H1 (cell line): ENCODE measurements at regions not wholly inside any gene's neighbourhood (a gene's known extent, or its start where the extent isn't known, plus 50 kb on each side); places are given as distances from the start of the nearest gene placed in this dataset.

Source experiments
- CTCF ChIA-PET: fragments of 300-600 bp; sonication (Branson Sonifier 250); formaldehyde crosslinking; loops from one replicate; lab custom pipeline; 2021; ENCODE audit not compliant: partially characterized antibody; lab: Charles Lee
- POLR2A ChIA-PET: fragments of 300-600 bp; sonication (Branson Sonifier 250); formaldehyde crosslinking; loops from one replicate; lab custom pipeline; 2021; ENCODE audit warnings: inconsistent platforms; ENCODE audit not compliant: partially characterized antibody; lab: Charles Lee
- DNase-seq, 2 experiments: peaks; one replicate each; pipeline versions ENCODE4 v3.0.0 to v3.0.0-alpha.2; 2010 to 2022; ENCODE audit warnings: low spot score in 2 of 2, low read depth in 1 of 2, mixed read lengths in 1 of 2
- FAIRE-seq: peaks from 2 replicates; lab custom pipeline; 2011; peaks lifted over from hg19 to GRCh38; lab: Jason Lieb, UNC
- H2AFZ ChIP-seq: 2 replicates; pipeline ENCODE4 v1.8.1; 2012; ENCODE audit warnings: low read length, inconsistent platforms
- H2AK5ac ChIP-seq: 2 replicates; pipeline ENCODE4 v1.6.1; 2013; ENCODE audit warnings: low read depth, low read length
- H2BK120ac ChIP-seq: replicated peaks from 2 replicates; pipeline ENCODE3; 2013; ENCODE audit warnings: low read depth, low read length, inconsistent platforms
- H2BK12ac ChIP-seq: 2 replicates; pipeline ENCODE4 v1.6.1; 2013; ENCODE audit warnings: low read depth, low read length
- H2BK15ac ChIP-seq: 2 replicates; pipeline ENCODE4 v1.6.1; 2013; ENCODE audit warnings: low read length
- H2BK20ac ChIP-seq: 2 replicates; pipeline ENCODE4 v1.6.1; 2013; ENCODE audit warnings: low read length
- H2BK5ac ChIP-seq: 2 replicates; pipeline ENCODE4 v1.6.1; 2013; ENCODE audit warnings: low read depth, low read length
- H3K14ac ChIP-seq: 2 replicates; pipeline ENCODE4 v1.6.1; 2013; ENCODE audit warnings: inconsistent platforms; ENCODE audit not compliant: insufficient read length
- H3K18ac ChIP-seq: 2 replicates; pipeline ENCODE4 v1.6.1; 2013; ENCODE audit warnings: low read length; ENCODE audit errors: extremely low read depth
- H3K23ac ChIP-seq: 2 replicates; pipeline ENCODE4 v1.6.1; 2013; ENCODE audit warnings: inconsistent platforms; ENCODE audit not compliant: insufficient read length
- H3K23me2 ChIP-seq: 2 replicates; pipeline ENCODE4 v1.6.1; 2013; ENCODE audit warnings: low read depth, low read length
- H3K27ac ChIP-seq: 2 replicates; pipeline ENCODE4 v1.6.1; 2011; ENCODE audit warnings: low read depth, low read length, inconsistent platforms
- H3K27me3 ChIP-seq, 4 experiments: replicated peaks in 1 of 4; 1 replicate in 1 of 4; 2 replicates in 3 of 4; pipeline versions ENCODE4 v1.6.1 to v1.8.1; 2011 to 2013; ENCODE audit warnings: low read length in 3 of 4, mild to moderate bottlenecking in 3 of 4, inconsistent platforms in 2 of 4, mixed read lengths in 2 of 4, moderate library complexity in 1 of 4; ENCODE audit not compliant: control insufficient read depth in 3 of 4, insufficient read depth in 3 of 4; ENCODE audit errors: extremely low read depth in 1 of 4
- H3K36me3 ChIP-seq, 4 experiments: 2 replicates each; pipeline versions ENCODE4 v1.6.1 to v1.8.1; 2011 to 2013; ENCODE audit warnings: mild to moderate bottlenecking in 4 of 4, low read length in 3 of 4, moderate library complexity in 2 of 4, control low read depth in 1 of 4, inconsistent platforms in 1 of 4; ENCODE audit not compliant: insufficient read depth in 4 of 4, control insufficient read depth in 2 of 4
- H3K4ac ChIP-seq: replicated peaks from 2 replicates; pipeline ENCODE3; 2013; ENCODE audit warnings: low read length, low read depth, mixed read lengths, inconsistent platforms; ENCODE audit not compliant: insufficient read length
- H3K4me1 ChIP-seq, 4 experiments: replicated peaks in 1 of 4; 1 replicate in 1 of 4; 2 replicates in 3 of 4; pipeline versions ENCODE4 v1.6.1 to v1.8.1; 2011 to 2013; ENCODE audit warnings: low read length in 3 of 4, inconsistent platforms in 2 of 4, mixed read lengths in 1 of 4; ENCODE audit not compliant: insufficient read depth in 4 of 4, control insufficient read depth in 3 of 4
- H3K4me2 ChIP-seq, 2 experiments: 2 replicates each; pipeline versions ENCODE4 v1.6.1 to v1.8.1; 2011 to 2013; ENCODE audit warnings: low read depth in 2 of 2, low read length in 2 of 2, control low read depth in 1 of 2, inconsistent platforms in 1 of 2, mild to moderate bottlenecking in 1 of 2; ENCODE audit not compliant: insufficient read depth in 1 of 2
- H3K4me3 ChIP-seq, 4 experiments: fragments of 200-600, 300-600 bp in 1 of 4; sonication (generic), shearing (Covaris generic), sonication (Bioruptor Twin) in 1 of 4; 2 replicates each; pipeline versions ENCODE4 v1.5.1 to v1.8.1; 2011 to 2016; ENCODE audit warnings: low read length in 4 of 4, low read depth in 3 of 4, control low read depth in 2 of 4, inconsistent platforms in 2 of 4, mild to moderate bottlenecking in 2 of 4, mixed read lengths in 1 of 4, moderate library complexity in 1 of 4; ENCODE audit not compliant: insufficient read depth in 2 of 4; ENCODE audit errors: extremely low read depth in 1 of 4
- H3K56ac ChIP-seq: replicated peaks from 2 replicates; pipeline ENCODE3; 2013; ENCODE audit warnings: low read depth, mild to moderate bottlenecking, mixed read lengths, low read length, inconsistent platforms; ENCODE audit not compliant: insufficient read length
- H3K79me1 ChIP-seq: 2 replicates; pipeline ENCODE4 v1.6.1; 2013; ENCODE audit warnings: low read depth, low read length, control low read depth
- H3K79me2 ChIP-seq, 2 experiments: 2 replicates each; pipeline versions ENCODE4 v1.6.1 to v1.8.1; 2012 to 2013; ENCODE audit warnings: low read length in 2 of 2, mild to moderate bottlenecking in 2 of 2, inconsistent platforms in 1 of 2; ENCODE audit not compliant: insufficient read depth in 2 of 2, control insufficient read depth in 1 of 2
- H3K9ac ChIP-seq, 4 experiments: replicated peaks in 1 of 4; 1 replicate in 1 of 4; 2 replicates in 3 of 4; pipeline versions ENCODE4 v1.6.1 to v1.8.1; 2011 to 2013; ENCODE audit warnings: low read depth in 3 of 4, low read length in 3 of 4, control low read depth in 2 of 4, mild to moderate bottlenecking in 2 of 4, moderate library complexity in 2 of 4, inconsistent platforms in 1 of 4; ENCODE audit errors: extremely low read depth in 1 of 4
- H3K9me3 ChIP-seq, 2 experiments: 2 replicates each; pipeline versions ENCODE4 v1.6.1 to v1.8.1; 2012 to 2013; ENCODE audit warnings: mild to moderate bottlenecking in 2 of 2, moderate library complexity in 2 of 2, control low read depth in 1 of 2, inconsistent platforms in 1 of 2, low read depth in 1 of 2, low read length in 1 of 2, mixed read lengths in 1 of 2; ENCODE audit not compliant: insufficient read depth in 2 of 2
- H4K20me1 ChIP-seq, 2 experiments: replicated peaks in 1 of 2; 2 replicates each; pipeline versions ENCODE3 to v1.8.1; 2011 to 2013; ENCODE audit warnings: inconsistent platforms in 2 of 2, low read length in 2 of 2, mild to moderate bottlenecking in 1 of 2; ENCODE audit not compliant: insufficient read depth in 2 of 2, control insufficient read depth in 1 of 2
- H4K5ac ChIP-seq: 2 replicates; pipeline ENCODE4 v1.6.1; 2013; ENCODE audit warnings: low read length, low read depth, mixed read lengths, inconsistent platforms; ENCODE audit not compliant: insufficient read length
- H4K8ac ChIP-seq: 2 replicates; pipeline ENCODE4 v1.8.0; 2013; ENCODE audit warnings: mild to moderate bottlenecking, moderate library complexity, low read length, inconsistent platforms; ENCODE audit not compliant: insufficient read depth; ENCODE audit errors: extremely low read depth
- H4K91ac ChIP-seq: replicated peaks from 2 replicates; pipeline ENCODE3; 2013; ENCODE audit warnings: low read length, mixed read lengths, inconsistent platforms; ENCODE audit not compliant: insufficient read length
- CHD2 ChIP-seq: IDR thresholded peaks from 2 replicates; pipeline ENCODE4 v1.6.1; 2012; ENCODE audit warnings: low read length, improper control_type of control experiment
- CTBP2 ChIP-seq: IDR thresholded peaks from 2 replicates; pipeline ENCODE4 v1.7.0; 2011; ENCODE audit warnings: borderline replicate concordance, mild to moderate bottlenecking, moderate library complexity, mixed read lengths, low read length; ENCODE audit not compliant: insufficient read depth, insufficient read length
- E2F6 ChIP-seq: IDR thresholded peaks from 2 replicates; pipeline ENCODE4 v1.6.1; 2012; ENCODE audit warnings: inconsistent platforms
- EP300 ChIP-seq, 2 experiments: IDR thresholded peaks; 1 replicate in 1 of 2; 2 replicates in 1 of 2; pipeline ENCODE4 v1.6.1; 2011 to 2012; ENCODE audit warnings: low read depth in 2 of 2, low read length in 2 of 2, mild to moderate bottlenecking in 2 of 2, borderline replicate concordance in 1 of 2, inconsistent platforms in 1 of 2, moderate library complexity in 1 of 2
- GTF2F1 ChIP-seq: IDR thresholded peaks from 2 replicates; pipeline ENCODE4 v1.6.1; 2012; ENCODE audit warnings: low read depth, low read length, improper control_type of control experiment, borderline replicate concordance
- JUND ChIP-seq: IDR thresholded peaks from 2 replicates; pipeline ENCODE4 v1.6.1; 2011; ENCODE audit warnings: mild to moderate bottlenecking, improper control_type of control experiment, low read length
- NANOG ChIP-seq: IDR thresholded peaks from 2 replicates; pipeline ENCODE4 v1.6.1; 2011; ENCODE audit warnings: low read length, low read depth, mild to moderate bottlenecking, inconsistent platforms; ENCODE audit not compliant: insufficient read depth, poor library complexity, severe bottlenecking
- PHF8 ChIP-seq: fragments of 200-600 bp; sonication (generic); conservative IDR thresholded peaks from 2 replicates; pipeline ENCODE4 v1.7.1; 2012; ENCODE audit warnings: low read depth, mild to moderate bottlenecking, inconsistent platforms, low read length, moderate library complexity
- POLR2A ChIP-seq, 2 experiments: IDR thresholded peaks; 1 replicate in 1 of 2; 2 replicates in 1 of 2; pipeline ENCODE4 v1.6.1; 2011; ENCODE audit warnings: low read depth in 2 of 2, low read length in 2 of 2, mild to moderate bottlenecking in 2 of 2; ENCODE audit errors: control extremely low read depth in 1 of 2
- SP1 ChIP-seq: IDR thresholded peaks from 2 replicates; pipeline ENCODE4 v1.6.1; 2011; ENCODE audit warnings: low read depth, low read length
- TEAD4 ChIP-seq: IDR thresholded peaks from 2 replicates; pipeline ENCODE4 v1.6.1; 2012; ENCODE audit warnings: low read depth, low read length, inconsistent platforms, mixed read lengths
- WGBS, 2 experiments: shearing (Covaris generic) in 1 of 2; methylation state at CpG; one replicate each; pipeline versions ENCODE4 v1.1.6 to v1.1.7; 2013 to 2015; ENCODE audit warnings: low lambda C conversion rate in 2 of 2, mixed read lengths in 2 of 2, inconsistent platforms in 1 of 2, low coverage in 1 of 2, missing lambda C conversion rate in 1 of 2; ENCODE audit not compliant: insufficient replicate concordance in 2 of 2, insufficient coverage in 1 of 2, insufficient read length in 1 of 2; ENCODE audit errors: extremely low coverage in 1 of 2, missing lambda C conversion rate in 1 of 2; 5-methylcytosine and 5-hydroxymethylcytosine counted together

- no peak for TF ChIP-seq E2F6
- no peak for TF ChIP-seq JUND
- no peak for TF ChIP-seq PHF8
- no peak for TF ChIP-seq NANOG
- no peak for TF ChIP-seq CHD2
- no peak for TF ChIP-seq GTF2F1
- no peak for TF ChIP-seq TEAD4
- TF ChIP-seq SP1 = no peak
- no peak for TF ChIP-seq EP300 (IDR thresholded peaks at IDR 0.05; ENCODE audit: borderline replicate concordance in 1 of 2, low read depth in 2 of 2, low read length in 2 of 2)
- no peak for TF ChIP-seq CTBP2
- TF ChIP-seq POLR2A (IDR thresholded peaks at IDR 0.05; ENCODE audit: control extremely low read depth in 1 of 2, low read depth in 2 of 2, low read length in 2 of 2) = no peak
- no peak for FAIRE-seq
- no peak overlapping the region for H4K5ac ChIP-seq
Observed at GRCh38 chr18:27277554-27277953, 92.4 kb upstream of the CHST9 start.

More at GRCh38 chr18:27277554-27277953, 92.4 kb upstream of the CHST9 start:
- Histone ChIP-seq H3K27me3 (no peaks in the 10 kb centered on the region), H4K8ac (no peak overlapping the region), H2BK5ac (no peak overlapping the region), H3K18ac (no peak overlapping the region), H3K23me2 (no peaks in the 10 kb centered on the region), H2AK5ac (no peak overlapping the region), H3K4ac (no peak overlapping the region), H3K4me3 (no peak overlapping the region), H3K9me3 (peaks cover 3 to 11% of the 10 kb centered on the region in 2 experiments; a peak in 3 of 4 replicates), H3K79me2 (no peaks in the 10 kb centered on the region), H4K91ac (no peak overlapping the region), H3K4me1 (no peaks in the 10 kb centered on the region), H2AFZ (no peak overlapping the region), H3K9ac (no peak overlapping the region), H3K36me3 (no peaks in the 10 kb centered on the region), H3K23ac (no peak overlapping the region), H2BK120ac (no peak overlapping the region), H4K20me1 (no peaks in the 10 kb centered on the region), H2BK12ac (no peak overlapping the region), H2BK20ac (no peak overlapping the region), H3K27ac (no peak overlapping the region), H3K14ac (no peak overlapping the region), H3K79me1 (no peaks in the 10 kb centered on the region), H3K56ac (no peak overlapping the region), H2BK15ac (no peak overlapping the region), H3K4me2 (no peak overlapping the region)
- WGBS, 2 experiments = 94% methylated on average over 3 of the region's 3 CpGs; no CpG with 5 or more reads in 1 of the 2 experiments
- ChIA-PET CTCF (no interaction called here), POLR2A (no interaction called here)
- DNase-seq = no peak
